DOHH2 (cell line): ENCODE measurements at regions not wholly inside any gene's neighbourhood (a gene's known extent, or its start where the extent isn't known, plus 50 kb on each side); places are given as distances from the start of the nearest gene placed in this dataset.

Experiments
- EZH2phosphoT487 ChIP-seq: fragments of 200-600 bp; sonication (generic); IDR thresholded peaks from 2 replicates; pipeline ENCODE4 v1.6.1; 2017; ENCODE audit warnings: borderline replicate concordance, mild to moderate bottlenecking, antibody characterized with exemption, low read length, moderate library complexity, mixed read lengths
- TF ChIP-seq, protein P1 (sequence below): fragments of 200-600 bp; sonication (generic); IDR thresholded peaks from one replicate; pipeline ENCODE4 v1.5.1; 2014; ENCODE audit warnings: antibody characterized with exemption, mild to moderate bottlenecking, low read depth, low read length; ENCODE audit not compliant: poor library complexity, severe bottlenecking

DNA sequence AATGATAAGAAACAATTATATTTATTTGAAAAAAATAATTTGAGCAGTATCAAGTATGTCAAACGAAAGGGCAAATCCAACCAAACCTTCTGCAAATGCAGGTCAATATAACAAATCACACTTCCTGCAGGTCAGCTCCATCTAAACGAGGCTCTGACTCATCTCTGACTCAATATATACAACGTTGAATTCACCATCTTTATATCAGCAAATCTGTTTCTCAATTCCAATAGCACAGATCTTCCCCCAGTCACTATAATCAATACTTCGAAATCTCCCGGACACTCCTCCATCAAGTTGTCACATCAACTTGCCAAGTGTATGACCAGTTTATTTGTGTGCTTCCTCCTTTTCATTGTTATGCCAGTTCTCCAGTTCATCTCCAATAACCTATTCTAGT is 388.9 kb downstream of the ZEB2 start:
- TF ChIP-seq, protein P1, sequence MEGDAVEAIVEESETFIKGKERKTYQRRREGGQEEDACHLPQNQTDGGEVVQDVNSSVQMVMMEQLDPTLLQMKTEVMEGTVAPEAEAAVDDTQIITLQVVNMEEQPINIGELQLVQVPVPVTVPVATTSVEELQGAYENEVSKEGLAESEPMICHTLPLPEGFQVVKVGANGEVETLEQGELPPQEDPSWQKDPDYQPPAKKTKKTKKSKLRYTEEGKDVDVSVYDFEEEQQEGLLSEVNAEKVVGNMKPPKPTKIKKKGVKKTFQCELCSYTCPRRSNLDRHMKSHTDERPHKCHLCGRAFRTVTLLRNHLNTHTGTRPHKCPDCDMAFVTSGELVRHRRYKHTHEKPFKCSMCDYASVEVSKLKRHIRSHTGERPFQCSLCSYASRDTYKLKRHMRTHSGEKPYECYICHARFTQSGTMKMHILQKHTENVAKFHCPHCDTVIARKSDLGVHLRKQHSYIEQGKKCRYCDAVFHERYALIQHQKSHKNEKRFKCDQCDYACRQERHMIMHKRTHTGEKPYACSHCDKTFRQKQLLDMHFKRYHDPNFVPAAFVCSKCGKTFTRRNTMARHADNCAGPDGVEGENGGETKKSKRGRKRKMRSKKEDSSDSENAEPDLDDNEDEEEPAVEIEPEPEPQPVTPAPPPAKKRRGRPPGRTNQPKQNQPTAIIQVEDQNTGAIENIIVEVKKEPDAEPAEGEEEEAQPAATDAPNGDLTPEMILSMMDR = no peak
- TF ChIP-seq EZH2phosphoT487 = no peak
